ENCODE measurements at regions not wholly inside any gene's neighbourhood (a gene's known extent, or its start where the extent isn't known, plus 50 kb on each side); places are given as distances from the start of the nearest gene placed in this dataset.

DNA sequence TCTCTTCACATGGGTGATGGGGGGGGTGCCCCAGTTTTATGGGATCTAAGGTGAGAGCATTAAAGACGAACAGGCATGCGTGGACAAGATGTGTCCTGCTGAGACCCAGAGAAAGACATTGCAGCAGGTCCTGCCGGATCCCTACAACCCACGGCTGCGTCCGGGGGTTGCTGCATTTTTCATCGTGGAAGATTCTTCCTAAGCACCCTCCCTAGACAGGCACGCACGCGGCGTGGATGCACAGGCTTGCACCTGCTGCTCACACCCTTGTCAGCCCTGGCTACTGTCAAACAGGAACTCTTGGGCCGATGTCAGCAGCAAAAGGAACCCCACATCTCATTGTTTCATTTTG, 280.6 kb upstream of the RTL1 start:
- no peaks in the 10 kb centered on the region for H3K9me1 ChIP-seq (ENCODE audit: insufficient read depth, low read length)
- peaks cover 19% of the 10 kb centered on the region for H3K9me3 ChIP-seq (ENCODE audit: control insufficient read depth, insufficient read depth, low read length)
- no peak overlapping the region for H3K4me2 ChIP-seq (ENCODE audit: low read depth, low read length)
- in situ Hi-C loops (cut with MboI; ENCODE audit: low sequenced_read_pairs) (no loop called here), intact Hi-C loops (cut with micrococcal nuclease) (no loop called here), dilution Hi-C loops (cut with HindIII; ENCODE audit: low sequenced_read_pairs, unreplicated experiment) (no loop called here)
- 98% methylated on average over 11 of the region's 12 CpGs; no CpG with 5 or more reads in 1 of the 2 experiments for WGBS, 2 experiments (ENCODE audit: extremely low coverage in 2 of 2, insufficient read length in 1 of 2)
- H3K79me1 ChIP-seq (ENCODE audit: low read depth in 1 of 2, low read length in 2 of 2), result no peaks in the 10 kb centered on the region
- no peak overlapping the region for H2BK120ac ChIP-seq (ENCODE audit: low read depth, low read length)
- no peak overlapping the region for H4K91ac ChIP-seq (ENCODE audit: insufficient read depth, low read depth, low read length)
- no TSS peak for BruUV-seq (replicated peaks)
- H3K36me3 ChIP-seq (ENCODE audit: control insufficient read depth, insufficient read depth, low read length), result no peaks in the 10 kb centered on the region
- H4K8ac ChIP-seq (ENCODE audit: low read depth in 2 of 2, low read length in 2 of 2), result no peak overlapping the region
- ChIA-PET POLR2A (ENCODE audit: unreplicated experiment) (no interaction called here), CTCF (no interaction called here)
- no peak overlapping the region for H3K18ac ChIP-seq (ENCODE audit: low read depth, low read length)
- no peak overlapping the region for H3K27ac ChIP-seq (ENCODE audit: insufficient read depth, low read length)
- TF ChIP-seq, protein P1, sequence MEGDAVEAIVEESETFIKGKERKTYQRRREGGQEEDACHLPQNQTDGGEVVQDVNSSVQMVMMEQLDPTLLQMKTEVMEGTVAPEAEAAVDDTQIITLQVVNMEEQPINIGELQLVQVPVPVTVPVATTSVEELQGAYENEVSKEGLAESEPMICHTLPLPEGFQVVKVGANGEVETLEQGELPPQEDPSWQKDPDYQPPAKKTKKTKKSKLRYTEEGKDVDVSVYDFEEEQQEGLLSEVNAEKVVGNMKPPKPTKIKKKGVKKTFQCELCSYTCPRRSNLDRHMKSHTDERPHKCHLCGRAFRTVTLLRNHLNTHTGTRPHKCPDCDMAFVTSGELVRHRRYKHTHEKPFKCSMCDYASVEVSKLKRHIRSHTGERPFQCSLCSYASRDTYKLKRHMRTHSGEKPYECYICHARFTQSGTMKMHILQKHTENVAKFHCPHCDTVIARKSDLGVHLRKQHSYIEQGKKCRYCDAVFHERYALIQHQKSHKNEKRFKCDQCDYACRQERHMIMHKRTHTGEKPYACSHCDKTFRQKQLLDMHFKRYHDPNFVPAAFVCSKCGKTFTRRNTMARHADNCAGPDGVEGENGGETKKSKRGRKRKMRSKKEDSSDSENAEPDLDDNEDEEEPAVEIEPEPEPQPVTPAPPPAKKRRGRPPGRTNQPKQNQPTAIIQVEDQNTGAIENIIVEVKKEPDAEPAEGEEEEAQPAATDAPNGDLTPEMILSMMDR (conservative IDR thresholded peaks at IDR 0.05; ENCODE audit: low read depth, low read length), result no peak
- no peaks in the 10 kb centered on the region for H3K4me1 ChIP-seq (ENCODE audit: control insufficient read depth, insufficient read depth, low read length)
- no peak overlapping the region for H2BK5ac ChIP-seq (ENCODE audit: low read depth, low read length, poor library complexity, severe bottlenecking)
- H3K4ac ChIP-seq (ENCODE audit: low read depth, low read length), result no peak overlapping the region
- H3K56ac ChIP-seq (ENCODE audit: extremely low read depth, insufficient read depth, low read length), result no peak overlapping the region
- no peaks in the 10 kb centered on the region; the same call in 1 of the 2 replicates for H4K20me1 ChIP-seq (ENCODE audit: insufficient read depth, low read length)
- ATAC-seq (ENCODE audit: low read depth) (no peak), DNase-seq (no peak)
- H2BK20ac ChIP-seq (ENCODE audit: low read depth, low read length), result no peak overlapping the region
- no peak overlapping the region for H2BK15ac ChIP-seq (ENCODE audit: low read depth, low read length)
- no peak overlapping the region for H2AK9ac ChIP-seq (replicated peaks; ENCODE audit: low read depth, low read length, poor library complexity)
- no peak overlapping the region for H3K4me3 ChIP-seq (ENCODE audit: insufficient read depth, low read depth, low read length)
- no peak overlapping the region for H4K5ac ChIP-seq (ENCODE audit: low read depth, low read length)
- no peak overlapping the region for H3K9ac ChIP-seq (ENCODE audit: low read depth, low read length)
- no peak overlapping the region for H2AK5ac ChIP-seq (ENCODE audit: low read depth, low read length)
- peaks cover 17% of the 10 kb centered on the region; the same call in 1 of the 2 replicates for H3K27me3 ChIP-seq (ENCODE audit: control insufficient read depth, insufficient read depth, low read length)
- H3K23ac ChIP-seq (ENCODE audit: low read depth, low read length), result no peak overlapping the region
- H2AFZ ChIP-seq (replicated peaks; ENCODE audit: low read length, poor library complexity), result no peak overlapping the region
- no peak overlapping the region for H3K14ac ChIP-seq (replicated peaks; ENCODE audit: low read depth, low read length)
